ENCODE measurements at regions not wholly inside any gene's neighbourhood (a gene's known extent, or its start where the extent isn't known, plus 50 kb on each side); places are given as distances from the start of the nearest gene placed in this dataset.
"Not testable (repeated sequence)": the region's sequence is repeated elsewhere in the genome, so short reads cannot be mapped to it uniquely, and the experiment has no call there.

- no peak for DNase-seq
These were observed 60.5 kb upstream of the NANOS1 start for GRCh38 chr10:118969014-118969413.

GRCh38 chr10:118970770-118971169 lies 58.7 kb upstream of the NANOS1 start:
- DNase-seq, result no peak

GRCh38 chr10:118971187-118971586 lies 58.3 kb upstream of the NANOS1 start:
- no peak for DNase-seq

- no peak for DNase-seq
These were observed 57.6 kb upstream of the NANOS1 start for GRCh38 chr10:118971876-118972275.

DNA sequence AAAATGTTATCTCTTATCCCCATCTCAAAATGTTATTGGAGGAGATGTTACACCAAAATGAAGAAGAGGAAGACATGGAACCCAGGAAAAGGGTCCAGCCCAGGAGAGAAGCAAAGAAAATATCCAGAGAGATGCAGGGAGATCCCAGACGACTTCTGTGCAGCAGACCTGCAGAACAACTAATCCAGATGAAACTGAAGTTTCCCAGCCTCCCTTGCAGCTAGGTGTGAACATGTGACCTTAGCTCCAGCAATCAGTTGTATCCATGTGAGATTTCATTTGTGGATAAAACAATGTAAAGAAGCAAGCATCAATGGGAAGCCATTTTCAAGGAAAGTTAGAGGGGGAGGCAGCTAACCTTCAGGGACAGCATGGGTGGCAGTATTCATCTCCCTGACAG lies 55.8 kb upstream of the NANOS1 start:
- no peak for DNase-seq

DNA sequence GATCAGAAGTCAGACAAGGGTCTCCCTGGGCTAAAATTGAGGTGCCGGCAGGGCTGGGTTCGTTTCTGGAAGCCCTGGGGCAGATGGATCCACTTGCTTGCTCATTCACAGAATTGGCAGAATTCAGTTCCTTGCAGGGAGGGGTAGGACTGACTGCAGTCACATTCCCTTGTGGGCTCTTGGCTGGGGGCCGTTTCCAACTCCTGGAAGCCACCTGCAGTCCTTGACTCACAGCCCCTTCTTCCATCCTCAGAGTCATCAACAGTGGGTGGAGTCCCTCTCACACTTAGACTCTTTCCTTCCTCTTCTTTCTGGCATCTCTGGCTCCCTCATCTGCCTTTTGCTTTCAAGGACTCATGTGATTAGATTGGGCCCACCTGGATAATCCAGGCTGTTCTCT lies 54.6 kb upstream of the NANOS1 start:
- DNase-seq, result no peak

GRCh38 chr10:118976219-118976618 lies 53.3 kb upstream of the NANOS1 start:
- DNase-seq, result not testable (repeated sequence)

- DNase-seq, result no peak
These were observed 52.4 kb upstream of the NANOS1 start for GRCh38 chr10:118977022-118977599.

DNA sequence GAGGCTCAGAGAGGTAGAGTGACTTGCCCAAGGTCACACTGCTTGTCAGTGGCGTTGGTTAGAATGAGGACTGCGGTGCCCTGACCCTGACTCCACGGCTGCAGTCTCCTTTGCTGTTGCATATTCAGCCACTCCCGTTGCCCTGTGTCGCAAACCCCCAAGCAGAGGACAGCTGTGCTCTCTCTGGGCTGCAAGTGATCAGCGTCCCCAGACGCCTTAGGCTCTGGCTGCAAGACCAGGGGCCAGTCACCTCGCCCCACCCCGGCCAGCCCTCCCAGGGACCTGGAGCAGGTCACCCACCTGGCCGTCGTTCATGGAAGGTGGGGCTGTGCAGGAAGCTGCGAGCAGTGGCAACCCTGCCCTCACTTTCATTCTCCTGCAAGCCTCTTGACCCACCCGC lies 51.7 kb upstream of the NANOS1 start:
- no peak for DNase-seq

- DNase-seq, result no peak
These were observed 51.1 kb upstream of the NANOS1 start for GRCh38 chr10:118978316-118978997.

GRCh38 chr10:118978998-118979350 lies 50.5 kb upstream of the NANOS1 start:
- DNase-seq, result no peak

GRCh38 chr10:118979661-118980060 lies 49.9 kb upstream of the NANOS1 start:
- DNase-seq, result no peak
